NCI-H146 (cell line): ENCODE measurements at regions not wholly inside any gene's neighbourhood (a gene's known extent, or its start where the extent isn't known, plus 50 kb on each side); places are given as distances from the start of the nearest gene placed in this dataset.

Source experiments
- DNase-seq: peaks from one replicate; lab custom pipeline; 2025; lab: John Stamatoyannopoulos, UW

DNA sequence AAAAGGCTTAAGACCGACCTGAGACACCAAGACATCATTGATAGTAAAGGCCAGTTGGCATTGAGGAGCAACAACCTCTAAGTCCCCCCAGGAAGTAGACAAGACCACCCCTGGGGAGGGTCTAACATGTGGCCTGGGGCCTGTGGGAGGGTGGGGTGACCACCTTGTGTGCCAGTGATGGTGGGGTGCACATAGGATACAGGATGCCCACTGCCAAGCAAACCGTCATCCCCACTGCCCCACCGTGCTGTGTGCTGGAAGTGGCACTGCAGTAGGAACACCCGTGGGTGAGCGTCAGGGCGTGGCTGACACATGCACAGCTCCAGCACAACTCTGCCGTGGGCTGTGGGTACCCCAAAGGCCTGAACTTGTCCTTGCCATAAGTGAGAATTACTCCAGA is 84.3 kb upstream of the LGALSL start:
- DNase-seq = no peak

DNA sequence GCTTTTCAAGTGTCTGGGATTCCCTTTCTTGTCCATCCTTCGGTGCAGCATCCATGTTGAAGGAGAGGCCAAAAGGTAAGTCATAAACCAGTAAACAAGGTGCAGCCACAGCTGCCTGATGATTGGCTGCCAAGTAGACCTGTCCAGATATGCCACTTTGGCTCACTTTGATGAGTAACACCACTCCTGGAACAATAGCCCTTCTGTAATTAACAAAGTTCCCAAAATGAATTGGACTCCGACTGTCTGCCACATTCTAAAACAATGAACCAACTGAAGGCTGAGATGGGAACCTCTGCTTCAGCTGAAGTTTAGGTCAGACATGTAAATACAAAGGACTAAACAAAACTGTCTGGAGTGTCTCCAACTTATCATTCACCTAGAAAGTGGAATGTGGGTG is 82.2 kb upstream of the LGALSL start:
- DNase-seq = no peak

DNA sequence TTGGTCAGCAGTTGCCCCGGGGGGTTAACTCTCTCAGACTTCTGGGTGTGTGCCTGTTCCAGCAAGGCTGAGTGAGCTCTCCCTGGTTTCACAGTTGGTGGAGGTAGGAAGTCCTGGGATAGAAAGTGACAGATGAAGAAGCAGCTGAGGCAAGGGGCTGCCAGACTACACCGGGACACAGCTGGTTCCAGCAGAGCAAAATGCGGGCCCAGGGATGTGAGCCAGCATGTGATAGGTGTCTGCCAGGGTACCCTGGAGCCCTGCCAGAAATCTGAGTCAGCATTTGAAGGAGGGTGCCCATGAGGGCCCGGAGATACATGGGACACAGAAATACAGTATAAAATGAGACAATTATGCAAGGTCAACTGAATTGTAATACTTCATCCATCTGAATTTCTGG is 79.3 kb upstream of the LGALSL start:
- no peak for DNase-seq

GRCh38 chr2:64376926-64377325 is 77.0 kb upstream of the LGALSL start:
- DNase-seq = no peak

DNA sequence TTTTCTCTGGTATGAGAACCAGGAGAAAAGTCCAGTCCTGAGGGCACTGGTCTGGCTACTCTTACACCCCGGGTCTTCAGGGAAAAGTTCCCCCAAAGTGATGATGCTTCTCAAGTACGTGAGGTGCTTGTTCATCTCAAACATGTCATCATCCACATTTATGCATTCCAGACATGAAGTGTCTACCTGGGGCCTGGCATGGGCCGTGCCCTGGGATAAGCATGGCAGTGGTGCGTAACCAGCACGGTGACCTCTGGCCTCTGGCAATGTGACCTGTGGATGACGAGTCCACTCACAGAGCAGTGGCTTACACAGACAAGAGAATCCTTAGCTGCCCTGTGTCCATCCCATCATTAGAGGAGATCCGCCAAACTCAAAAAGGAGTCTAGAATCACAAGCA is 74.8 kb upstream of the LGALSL start:
- DNase-seq = no peak

DNA sequence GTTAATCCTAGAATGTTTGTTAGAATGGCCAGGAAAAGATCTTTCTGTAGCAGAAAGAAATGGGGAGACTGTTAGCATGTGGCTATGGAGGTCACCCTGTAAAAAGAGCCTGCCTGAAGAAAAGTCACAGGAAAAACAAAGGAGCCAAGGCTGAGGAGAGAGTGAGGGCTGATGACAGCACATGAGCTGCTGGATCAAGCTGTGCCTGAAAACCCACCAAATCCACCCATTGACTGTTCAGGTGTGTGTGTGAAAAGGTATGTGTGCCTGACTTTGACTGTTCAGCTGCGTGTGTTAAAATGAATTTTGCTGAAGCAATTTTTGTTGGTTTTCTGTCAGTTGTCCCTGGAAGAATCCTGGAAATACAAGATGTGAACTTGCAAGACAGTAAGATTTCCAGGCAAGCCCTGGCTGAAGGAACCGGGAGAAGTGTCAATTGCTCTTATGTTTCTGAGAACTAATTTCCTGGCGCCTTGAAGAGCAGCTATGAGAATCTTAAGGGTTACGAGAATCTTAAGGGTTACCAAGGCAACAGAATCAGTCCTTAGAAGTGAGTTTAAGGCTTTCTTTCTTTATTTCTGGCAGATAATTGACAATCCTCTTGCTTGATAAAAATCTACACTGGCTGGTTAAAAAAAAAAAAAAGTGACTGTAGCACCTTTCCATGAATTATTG is 73.0 kb upstream of the LGALSL start:
- DNase-seq = no peak

DNA sequence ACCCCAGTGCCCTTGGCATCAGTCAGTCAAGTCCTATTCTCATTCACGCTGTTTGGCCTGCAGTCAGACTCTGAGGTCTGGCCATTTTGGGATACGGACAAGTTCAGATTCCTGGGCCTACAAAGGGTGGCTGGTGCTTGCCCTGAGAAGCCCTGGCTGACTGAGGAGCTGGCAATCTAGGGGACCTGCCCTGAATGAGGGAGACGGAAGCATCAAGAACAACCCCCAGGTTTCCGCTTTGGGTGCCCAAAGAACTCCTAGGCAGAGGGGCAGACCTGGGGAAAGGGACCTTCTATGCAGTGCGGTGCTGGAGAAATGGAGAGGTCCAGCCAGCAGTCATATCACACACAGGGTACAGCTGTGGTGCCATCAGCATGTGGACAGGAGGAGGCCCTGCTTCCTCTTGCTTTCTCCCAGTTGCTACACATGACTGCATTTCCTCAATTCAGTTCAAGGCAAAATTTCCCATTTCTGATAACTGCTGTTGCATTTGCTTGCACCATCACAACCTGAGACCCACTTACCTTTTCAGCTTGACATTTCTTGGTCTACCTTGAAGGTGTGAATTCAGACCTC is 70.9 kb upstream of the LGALSL start:
- no peak for DNase-seq

DNA sequence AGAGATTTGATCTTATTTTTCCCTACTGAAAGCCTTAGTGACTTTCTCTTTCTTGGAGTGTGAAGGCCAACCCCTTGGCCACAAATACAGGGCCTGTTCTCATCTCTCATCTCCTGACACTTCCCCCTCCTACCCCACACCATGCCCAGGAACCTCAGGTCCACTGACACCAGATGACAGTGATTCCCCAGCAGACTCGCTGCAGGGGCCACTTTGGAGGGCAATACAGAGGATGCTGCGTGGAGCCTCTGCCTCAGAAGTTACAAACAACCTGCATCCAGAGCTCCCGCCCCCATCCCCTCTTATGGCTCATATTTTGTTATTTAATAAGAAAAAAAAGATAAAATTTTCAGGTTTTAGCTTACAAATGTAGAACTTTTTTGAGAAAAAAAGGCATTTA is 70.1 kb upstream of the LGALSL start:
- no peak for DNase-seq

DNA sequence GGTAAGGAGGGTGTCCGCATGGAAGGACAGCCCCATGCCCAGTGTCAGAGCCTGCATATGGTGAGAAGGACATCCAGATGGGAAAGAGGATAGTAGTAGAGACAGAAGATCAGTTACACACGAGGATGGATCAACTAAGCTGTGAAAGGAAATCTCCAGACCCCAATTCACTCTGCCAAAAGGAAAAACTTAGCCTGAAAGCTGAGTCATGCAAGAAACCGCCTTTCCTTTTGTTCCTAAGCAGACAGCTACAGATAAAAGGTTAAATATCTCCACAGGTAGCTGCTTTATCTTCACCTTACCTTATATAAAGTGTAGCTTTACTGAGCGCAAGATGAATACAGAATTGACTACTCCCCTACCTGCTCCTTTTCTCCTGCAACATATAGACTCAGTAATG is 67.3 kb upstream of the LGALSL start:
- DNase-seq = no peak

DNA sequence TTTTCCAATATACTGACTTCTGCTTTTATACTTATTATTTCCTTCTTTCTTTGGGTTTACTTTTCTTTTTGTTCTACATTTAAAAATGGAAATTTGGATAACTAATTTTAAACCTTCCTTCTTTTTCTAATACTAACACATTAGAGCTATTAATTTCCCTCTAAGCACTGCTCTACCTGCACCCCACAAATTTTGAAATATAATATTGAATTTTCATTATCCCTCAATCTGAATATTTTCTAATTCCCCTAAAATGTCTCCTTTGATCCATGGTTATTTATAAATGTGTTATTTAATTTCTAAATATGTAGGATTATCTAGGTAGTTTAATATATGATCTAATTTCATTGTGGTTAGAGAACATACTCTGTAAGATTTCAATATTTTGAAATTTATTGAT is 63.4 kb upstream of the LGALSL start:
- DNase-seq = no peak

- DNase-seq = no peak
These were observed 62.5 kb upstream of the LGALSL start for GRCh38 chr2:64391424-64391823.

DNA sequence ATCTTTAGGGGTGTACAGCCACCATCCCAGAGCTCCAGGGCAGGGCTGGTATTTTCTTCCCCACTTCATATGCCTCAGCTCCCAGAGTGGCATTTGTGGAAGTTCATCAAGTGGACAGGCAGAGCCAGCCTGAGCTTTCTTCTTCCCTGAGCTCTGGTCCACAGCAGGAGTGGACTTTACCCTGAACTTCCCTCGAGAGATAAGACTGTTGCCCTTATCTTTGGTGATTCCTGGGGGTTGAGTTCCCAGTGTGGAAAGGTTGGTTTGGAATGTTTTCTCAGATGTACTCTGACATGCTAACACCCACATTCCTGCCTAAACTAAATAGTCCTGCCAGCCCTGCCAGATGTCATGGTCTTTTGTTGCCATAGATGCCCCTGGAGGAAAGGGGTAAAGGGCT is 62.0 kb upstream of the LGALSL start:
- DNase-seq = no peak

- DNase-seq = no peak
These were observed 61.4 kb upstream of the LGALSL start for GRCh38 chr2:64392529-64392928.

DNA sequence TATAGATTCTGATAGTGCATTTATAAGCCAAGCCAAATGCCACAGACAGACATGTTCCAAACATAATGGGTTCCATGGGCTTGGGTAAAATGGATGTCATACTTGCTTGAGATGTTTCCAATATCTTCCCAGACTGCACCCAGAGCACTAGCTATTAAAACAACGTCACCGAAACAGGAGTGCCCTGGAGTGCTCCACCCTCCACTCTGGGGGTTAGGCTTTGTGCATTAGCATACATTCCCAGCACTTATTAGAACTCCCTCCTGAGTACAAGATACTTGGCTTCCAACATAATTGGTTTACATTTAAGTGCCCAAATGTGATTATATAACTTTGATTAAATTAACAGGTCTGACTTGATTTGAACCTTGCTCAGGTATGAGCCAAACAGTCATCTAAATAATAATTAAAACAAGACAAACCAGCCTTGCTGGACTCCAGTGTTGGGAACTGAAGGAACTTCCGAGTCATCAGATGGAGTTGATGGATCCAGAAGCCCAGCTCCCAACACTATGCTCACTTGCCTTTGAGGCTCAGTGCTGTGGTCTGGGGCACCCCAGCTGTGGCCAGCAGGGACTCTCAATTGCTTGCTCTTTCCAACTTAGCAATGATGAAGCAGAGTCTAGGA is 60.5 kb upstream of the LGALSL start:
- DNase-seq = no peak

- no peak for DNase-seq
These were observed 59.8 kb upstream of the LGALSL start for GRCh38 chr2:64394153-64394552.

DNA sequence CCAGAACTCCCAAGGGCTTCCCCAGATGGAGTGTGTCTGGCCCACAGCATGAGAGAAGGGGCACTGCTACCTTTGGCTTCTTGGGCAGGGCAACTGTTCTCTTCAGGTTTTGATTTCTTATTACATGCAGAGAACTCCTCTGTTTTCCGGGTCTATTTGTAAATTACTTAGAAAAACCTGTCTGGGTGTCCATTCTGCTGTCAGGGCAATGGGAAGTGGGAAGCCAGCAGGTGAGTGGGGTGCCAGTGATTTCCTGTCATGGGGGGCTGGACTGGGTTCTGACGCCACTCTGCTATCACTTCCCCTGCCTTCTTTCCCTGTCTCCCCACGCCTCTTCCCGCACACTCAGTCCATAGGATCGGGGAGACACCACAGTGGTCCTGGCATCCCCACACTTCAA is 58.0 kb upstream of the LGALSL start:
- no peak for DNase-seq

DNA sequence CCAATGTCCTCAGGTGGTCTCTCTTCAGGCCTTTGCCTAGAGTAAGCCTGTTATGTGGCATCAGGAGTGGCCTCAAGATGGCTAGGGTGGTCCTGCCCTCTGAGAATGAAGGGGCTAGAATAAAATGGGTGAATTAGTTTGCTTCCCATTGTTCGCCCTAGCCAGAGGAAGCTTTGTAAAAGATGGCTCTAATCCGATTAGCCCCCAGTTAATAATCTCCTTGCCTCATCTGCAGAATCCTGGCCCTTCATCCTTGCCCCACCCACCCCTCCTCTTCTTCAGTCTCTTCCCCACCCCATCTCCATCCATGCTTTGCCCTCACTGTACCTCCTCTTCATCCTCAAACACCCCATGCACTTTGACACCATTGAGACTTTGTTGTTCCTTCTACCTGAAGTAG is 57.4 kb upstream of the LGALSL start:
- DNase-seq = no peak

DNA sequence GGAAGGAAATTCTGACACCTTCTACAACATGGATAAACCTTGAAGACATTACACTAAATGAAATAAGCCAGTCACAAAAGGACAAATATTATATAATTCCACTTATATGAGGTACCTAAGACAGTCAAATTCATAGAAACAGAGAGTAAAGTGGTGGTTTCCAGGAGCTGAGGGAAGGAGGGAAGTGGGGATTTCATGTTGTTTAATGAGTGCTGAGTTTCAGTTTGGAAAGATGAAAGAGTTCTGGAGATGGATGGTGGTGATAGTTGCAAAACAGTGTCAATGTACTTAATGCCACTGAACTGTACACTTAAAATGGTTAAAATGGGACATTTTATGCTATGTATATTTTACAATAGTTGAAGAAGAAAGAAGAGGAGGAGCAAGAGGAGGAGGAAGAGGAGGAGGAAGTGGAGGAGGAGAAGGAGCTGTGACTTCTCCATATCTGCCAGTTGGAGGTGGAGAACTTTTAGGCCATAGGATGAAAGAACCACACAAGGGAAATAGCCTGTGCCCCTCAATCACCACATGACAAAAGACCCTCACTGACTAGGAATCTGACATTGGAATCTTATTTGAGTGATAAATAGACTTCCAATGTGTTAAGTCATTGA is 55.3 kb upstream of the LGALSL start:
- no peak for DNase-seq

- no peak for DNase-seq
These were observed 54.4 kb upstream of the LGALSL start for GRCh38 chr2:64399521-64399920.

GRCh38 chr2:64400105-64400728 is 53.7 kb upstream of the LGALSL start:
- DNase-seq = no peak

- no peak for DNase-seq
These were observed 53.0 kb upstream of the LGALSL start for GRCh38 chr2:64400733-64401528.

DNA sequence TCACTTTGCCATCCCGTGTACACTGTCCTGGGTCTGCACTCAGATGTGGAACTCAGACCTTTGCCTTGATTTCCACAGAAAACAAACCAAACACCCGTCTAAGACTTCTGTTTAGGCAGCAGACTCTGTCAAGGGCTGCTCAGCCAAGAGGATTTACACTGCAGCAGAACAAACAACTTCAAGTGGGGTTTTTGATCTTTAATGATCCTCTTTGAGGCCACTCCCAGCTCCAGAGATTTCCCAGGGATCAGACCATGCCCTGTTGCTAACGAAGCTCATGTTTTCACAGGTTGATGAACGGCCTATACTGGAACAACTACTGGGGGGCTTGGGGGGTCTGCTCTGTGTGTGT is 52.5 kb upstream of the LGALSL start:
- no peak for DNase-seq
